Caco-2 (cell line): ENCODE measurements at regions not wholly inside any gene's neighbourhood (a gene's known extent, or its start where the extent isn't known, plus 50 kb on each side); places are given as distances from the start of the nearest gene placed in this dataset.
"Not testable (repeated sequence)": the region's sequence is repeated elsewhere in the genome, so short reads cannot be mapped to it uniquely, and the experiment has no call there.

Experiments used
- BruUV-seq: library from RNA; stranded (reverse); fragments of 400-500 nt; replicated peaks from 2 replicates; lab custom pipeline; 2021; lab: Mats Ljungman, UMichigan
- CTCF ChIA-PET: fragments of 300-600 bp; sonication (Branson Sonifier 250); formaldehyde crosslinking; loops from one replicate; lab custom pipeline; 2022; ENCODE audit warnings: antibody characterized with exemption; lab: Charles Lee
- POLR2A ChIA-PET: fragments of 300-600 bp; sonication (Branson Sonifier 250); formaldehyde crosslinking; loops from one replicate; lab custom pipeline; 2022; ENCODE audit warnings: antibody characterized with exemption; lab: Charles Lee
- DNase-seq, 2 experiments: peaks; one replicate each; pipeline versions ENCODE4 v3.0.0 to v3.0.0-alpha.2; 2020 to 2022
- H3K27me3 ChIP-seq: replicated peaks from 2 replicates; pipeline ENCODE4 v1.6.0; 2011; ENCODE audit warnings: low read length; ENCODE audit not compliant: control insufficient read depth, insufficient read depth
- H3K36me3 ChIP-seq: 2 replicates; pipeline ENCODE4 v1.5.1; 2011; ENCODE audit warnings: low read length; ENCODE audit not compliant: control insufficient read depth, insufficient read depth
- H3K4me1 ChIP-seq: fragments of 250-450 bp; sonication (Bioruptor Pico); 2 replicates; pipeline ENCODE4 v1.5.1; 2020; ENCODE audit warnings: mild to moderate bottlenecking
- H3K4me3 ChIP-seq: 2 replicates; pipeline ENCODE4 v1.5.1; 2011; ENCODE audit warnings: low read depth, mild to moderate bottlenecking, control low read depth, low read length
- H3K9me3 ChIP-seq: fragments of 250-450 bp; sonication (Bioruptor Pico); 2 replicates; pipeline ENCODE4 v1.5.1; 2020; ENCODE audit warnings: mild to moderate bottlenecking, moderate library complexity
- H3K27ac Mint-ChIP-seq: one replicate; pipeline ENCODE4 v1.8.0; 2022; ENCODE audit warnings: mixed read lengths; ENCODE audit not compliant: unreplicated experiment
- H3K27me3 Mint-ChIP-seq: one replicate; pipeline ENCODE4 v1.8.0; 2022; ENCODE audit warnings: mixed read lengths; ENCODE audit not compliant: insufficient read depth, unreplicated experiment
- H3K36me3 Mint-ChIP-seq: one replicate; pipeline ENCODE4 v1.8.0; 2022; ENCODE audit warnings: mild to moderate bottlenecking, mixed read lengths; ENCODE audit not compliant: insufficient read depth, unreplicated experiment
- H3K4me1 Mint-ChIP-seq: one replicate; pipeline ENCODE4 v1.8.0; 2022; ENCODE audit warnings: low read depth, mixed read lengths; ENCODE audit not compliant: unreplicated experiment
- H3K4me3 Mint-ChIP-seq: one replicate; pipeline ENCODE4 v1.8.0; 2022; ENCODE audit warnings: mild to moderate bottlenecking, moderate library complexity, mixed read lengths; ENCODE audit not compliant: unreplicated experiment
- H3K9me3 Mint-ChIP-seq: one replicate; pipeline ENCODE4 v1.8.0; 2022; ENCODE audit warnings: mixed read lengths; ENCODE audit not compliant: unreplicated experiment
- intact Hi-C: fragments of 100-400 bp; cut with micrococcal nuclease; formaldehyde crosslinking; loops from one replicate; pipeline ENCODE4 v1.10.0; 2022; ENCODE audit not compliant: unreplicated experiment
- TF ChIP-seq, protein P1 (sequence below), 2 experiments: fragments of 200-600 bp in 1 of 2; IDR thresholded peaks; 1 replicate in 1 of 2; 2 replicates in 1 of 2; pipeline versions ENCODE4 v1.5.1 to v1.8.0; 2011 to 2022; ENCODE audit warnings: antibody characterized with exemption in 1 of 2, control low read depth in 1 of 2, inconsistent platforms in 1 of 2, low read depth in 1 of 2, low read length in 1 of 2, mild to moderate bottlenecking in 1 of 2, moderate library complexity in 1 of 2; ENCODE audit not compliant: insufficient read depth in 1 of 2, severe bottlenecking in 1 of 2, unreplicated experiment in 1 of 2

DNA sequence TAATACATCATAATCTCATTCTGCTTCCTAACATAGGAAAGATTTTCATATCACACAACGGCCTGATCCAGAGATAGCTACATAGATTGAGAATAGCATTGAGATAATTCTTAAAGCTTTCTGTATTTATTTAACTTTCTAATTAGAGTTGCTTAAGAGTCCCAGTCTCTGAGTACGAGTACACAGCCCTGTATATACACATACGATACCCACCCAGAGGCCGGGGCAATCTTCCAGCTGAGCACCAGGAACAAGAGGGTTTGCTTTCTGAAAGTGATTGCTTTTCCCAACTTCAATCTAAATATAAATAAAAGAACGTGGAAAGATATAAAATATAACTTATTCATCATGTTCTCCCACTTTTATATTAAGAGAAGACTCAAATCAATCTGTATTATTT lies 313.8 kb downstream of the COL12A1 start:
- Mint-ChIP-seq H3K27me3 (peaks cover 4% of the 10 kb centered on the region), H3K4me3 (no peak overlapping the region), H3K27ac (no peak overlapping the region), H3K36me3 (no peaks in the 10 kb centered on the region), H3K9me3 (no peaks in the 10 kb centered on the region), H3K4me1 (no peaks in the 10 kb centered on the region)
- Histone ChIP-seq H3K4me1 (no peaks in the 10 kb centered on the region), H3K4me3 (no peak overlapping the region), H3K36me3 (no peaks in the 10 kb centered on the region), H3K9me3 (no peaks in the 10 kb centered on the region), H3K27me3 (no peaks in the 10 kb centered on the region)
- no TSS peak for BruUV-seq
- POLR2A ChIA-PET = no interaction called here
- intact Hi-C loops = no loop called here
- TF ChIP-seq, protein P1, sequence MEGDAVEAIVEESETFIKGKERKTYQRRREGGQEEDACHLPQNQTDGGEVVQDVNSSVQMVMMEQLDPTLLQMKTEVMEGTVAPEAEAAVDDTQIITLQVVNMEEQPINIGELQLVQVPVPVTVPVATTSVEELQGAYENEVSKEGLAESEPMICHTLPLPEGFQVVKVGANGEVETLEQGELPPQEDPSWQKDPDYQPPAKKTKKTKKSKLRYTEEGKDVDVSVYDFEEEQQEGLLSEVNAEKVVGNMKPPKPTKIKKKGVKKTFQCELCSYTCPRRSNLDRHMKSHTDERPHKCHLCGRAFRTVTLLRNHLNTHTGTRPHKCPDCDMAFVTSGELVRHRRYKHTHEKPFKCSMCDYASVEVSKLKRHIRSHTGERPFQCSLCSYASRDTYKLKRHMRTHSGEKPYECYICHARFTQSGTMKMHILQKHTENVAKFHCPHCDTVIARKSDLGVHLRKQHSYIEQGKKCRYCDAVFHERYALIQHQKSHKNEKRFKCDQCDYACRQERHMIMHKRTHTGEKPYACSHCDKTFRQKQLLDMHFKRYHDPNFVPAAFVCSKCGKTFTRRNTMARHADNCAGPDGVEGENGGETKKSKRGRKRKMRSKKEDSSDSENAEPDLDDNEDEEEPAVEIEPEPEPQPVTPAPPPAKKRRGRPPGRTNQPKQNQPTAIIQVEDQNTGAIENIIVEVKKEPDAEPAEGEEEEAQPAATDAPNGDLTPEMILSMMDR (IDR thresholded peaks at IDR 0.05; ENCODE audit: insufficient read depth in 1 of 2, low read depth in 1 of 2, low read length in 1 of 2, severe bottlenecking in 1 of 2, unreplicated experiment in 1 of 2) = no peak
- no peak for DNase-seq
- CTCF ChIA-PET = no interaction called here

DNA sequence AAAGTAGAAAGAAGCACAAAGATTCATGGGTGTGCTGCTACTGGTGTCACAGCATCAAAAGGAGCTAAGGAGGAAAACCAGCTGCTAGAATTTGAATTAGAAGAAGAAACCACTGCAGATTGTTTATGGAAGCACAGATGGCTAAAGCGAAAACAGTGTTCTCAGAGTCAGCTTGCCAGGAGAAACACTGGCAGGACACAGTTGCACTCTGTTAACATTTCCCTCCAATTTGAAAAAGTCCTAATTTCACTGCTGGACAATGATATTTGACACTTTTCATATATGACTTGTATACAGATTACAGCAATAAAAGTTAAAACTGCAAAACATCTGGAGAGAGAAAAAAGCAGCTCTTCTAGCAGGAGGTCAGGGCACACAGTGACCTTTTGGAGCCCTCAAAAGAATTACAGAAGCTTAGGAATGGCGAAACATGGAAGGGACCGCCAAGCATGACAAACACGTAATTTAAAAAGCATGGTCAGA lies 314.5 kb downstream of the COL12A1 start:
- Histone ChIP-seq H3K4me3 (no peak overlapping the region), H3K9me3 (no peaks in the 10 kb centered on the region), H3K4me1 (no peaks in the 10 kb centered on the region), H3K27me3 (no peaks in the 10 kb centered on the region), H3K36me3 (no peaks in the 10 kb centered on the region)
- H3K27me3 Mint-ChIP-seq = peaks cover 4% of the 10 kb centered on the region
- no peak for DNase-seq
- intact Hi-C loops = no loop called here
- H3K36me3 Mint-ChIP-seq = no peaks in the 10 kb centered on the region
- ChIA-PET POLR2A (interaction anchor here (0.6 kb wide), 1 partner anchor 29 kb away, joined by 4 read pairs; no protein-coding TSS in a partner anchor), CTCF (no interaction called here)
- BruUV-seq = no TSS peak
- no peak overlapping the region for H3K4me3 Mint-ChIP-seq
- peaks cover 3% of the 10 kb centered on the region for H3K9me3 Mint-ChIP-seq
- TF ChIP-seq, protein P1 (IDR thresholded peaks at IDR 0.05; ENCODE audit: insufficient read depth in 1 of 2, low read depth in 1 of 2, low read length in 1 of 2, severe bottlenecking in 1 of 2, unreplicated experiment in 1 of 2) = no peak
- no peak overlapping the region for H3K27ac Mint-ChIP-seq
- H3K4me1 Mint-ChIP-seq = no peaks in the 10 kb centered on the region

DNA sequence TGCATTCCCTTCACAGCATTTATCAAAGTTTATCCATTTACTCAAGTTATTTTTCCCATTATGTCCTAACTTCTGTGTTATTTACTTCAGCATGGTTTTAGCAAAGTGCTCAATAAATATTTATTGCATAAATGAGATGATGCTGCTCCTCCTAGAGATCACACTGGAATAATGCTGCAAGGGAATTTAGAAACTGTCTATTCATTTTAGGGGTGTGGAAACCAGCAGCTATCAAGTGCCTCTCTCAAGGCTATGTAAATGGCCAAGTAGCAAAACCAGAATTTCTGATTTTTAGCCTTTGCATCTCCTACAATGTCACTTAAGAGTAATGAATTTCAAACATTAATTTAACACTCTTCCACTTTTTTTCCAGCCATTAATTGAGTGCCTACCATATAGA lies 316.2 kb downstream of the COL12A1 start:
- POLR2A ChIA-PET = no interaction called here
- CTCF ChIA-PET = no interaction called here
- intact Hi-C loops = no loop called here
- TF ChIP-seq, protein P1 (IDR thresholded peaks at IDR 0.05; ENCODE audit: insufficient read depth in 1 of 2, low read depth in 1 of 2, low read length in 1 of 2, severe bottlenecking in 1 of 2, unreplicated experiment in 1 of 2) = no peak
- BruUV-seq = no TSS peak
- no peak for DNase-seq
- Mint-ChIP-seq H3K4me1 (no peaks in the 10 kb centered on the region), H3K36me3 (no peaks in the 10 kb centered on the region), H3K4me3 (no peak overlapping the region), H3K27me3 (no peaks in the 10 kb centered on the region), H3K9me3 (peaks cover 10% of the 10 kb centered on the region), H3K27ac (no peak overlapping the region)
- Histone ChIP-seq H3K36me3 (no peaks in the 10 kb centered on the region), H3K27me3 (no peaks in the 10 kb centered on the region), H3K4me1 (no peaks in the 10 kb centered on the region), H3K4me3 (no peak overlapping the region), H3K9me3 (no peaks in the 10 kb centered on the region)

DNA sequence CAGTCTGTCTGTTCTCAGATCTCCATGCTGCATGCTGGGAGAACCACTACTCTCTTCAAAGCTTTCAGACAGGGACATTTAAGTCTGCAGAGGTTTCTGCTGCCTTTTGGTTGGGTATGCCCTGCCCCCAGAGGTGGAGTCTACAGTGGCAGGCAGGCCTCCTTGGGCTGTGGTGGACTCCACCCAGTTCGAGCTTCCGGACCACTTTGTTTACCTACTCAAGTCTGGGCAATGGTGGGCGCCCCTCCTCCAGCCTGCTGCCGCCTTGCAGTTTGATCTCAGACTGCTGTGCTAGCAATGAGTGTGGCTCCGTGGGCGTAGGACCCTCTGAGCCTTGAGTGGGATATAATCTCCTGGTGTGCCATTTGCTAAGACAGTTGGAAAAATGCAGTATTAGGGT lies 317.1 kb downstream of the COL12A1 start:
- POLR2A ChIA-PET, H3K27ac Mint-ChIP-seq, DNase-seq, intact Hi-C loops, BruUV-seq, H3K9me3 Mint-ChIP-seq, H3K4me1 Mint-ChIP-seq, H3K4me1 ChIP-seq, H3K4me3 ChIP-seq, CTCF ChIA-PET, H3K36me3 ChIP-seq, H3K27me3 ChIP-seq, H3K9me3 ChIP-seq, H3K36me3 Mint-ChIP-seq, H3K4me3 Mint-ChIP-seq, H3K27me3 Mint-ChIP-seq: not testable (repeated sequence)
